H9 (cell line): ENCODE measurements at regions not wholly inside any gene's neighbourhood (a gene's known extent, or its start where the extent isn't known, plus 50 kb on each side); places are given as distances from the start of the nearest gene placed in this dataset.

Experiments used
- DNase-seq: peaks from one replicate; pipeline ENCODE4 v3.0.0-alpha.2; 2017
- H2AFZ ChIP-seq: one replicate; pipeline ENCODE4 v1.6.1; 2013; ENCODE audit warnings: mild to moderate bottlenecking, low read length, control low read depth, moderate library complexity
- H2AK5ac ChIP-seq: 2 replicates; pipeline ENCODE4 v1.6.1; 2013; ENCODE audit warnings: low read length, control low read depth, mixed read lengths; ENCODE audit not compliant: insufficient read length
- H2BK120ac ChIP-seq: one replicate; pipeline ENCODE4 v1.6.1; 2013; ENCODE audit warnings: low read depth, mild to moderate bottlenecking, low read length, control low read depth, inconsistent platforms; ENCODE audit not compliant: poor library complexity, severe bottlenecking
- H2BK12ac ChIP-seq: 2 replicates; pipeline ENCODE4 v1.6.1; 2013; ENCODE audit warnings: low read length, control low read depth, mixed read lengths, low read depth; ENCODE audit not compliant: insufficient read length
- H2BK15ac ChIP-seq: 2 replicates; pipeline ENCODE4 v1.6.1; 2013; ENCODE audit warnings: low read depth, low read length, control low read depth
- H2BK20ac ChIP-seq: one replicate; pipeline ENCODE4 v1.6.1; 2013; ENCODE audit warnings: low read depth, mild to moderate bottlenecking, low read length, control low read depth, inconsistent platforms; ENCODE audit not compliant: poor library complexity, severe bottlenecking
- H2BK5ac ChIP-seq: 2 replicates; pipeline ENCODE4 v1.6.1; 2013; ENCODE audit warnings: low read length, control low read depth, mixed read lengths; ENCODE audit not compliant: insufficient read length
- H3K14ac ChIP-seq: 2 replicates; pipeline ENCODE4 v1.6.1; 2013; ENCODE audit warnings: low read length, control low read depth; ENCODE audit not compliant: insufficient read depth
- H3K18ac ChIP-seq: 2 replicates; pipeline ENCODE4 v1.6.1; 2013; ENCODE audit warnings: low read depth, mild to moderate bottlenecking, mixed read lengths, low read length, control low read depth; ENCODE audit not compliant: insufficient read length
- H3K23ac ChIP-seq: 2 replicates; pipeline ENCODE4 v1.6.1; 2013; ENCODE audit warnings: low read length, control low read depth, mixed read lengths, low read depth; ENCODE audit not compliant: insufficient read length
- H3K23me2 ChIP-seq: 2 replicates; pipeline ENCODE4 v1.6.1; 2013; ENCODE audit warnings: low read depth, mild to moderate bottlenecking, mixed read lengths, low read length, control low read depth; ENCODE audit not compliant: insufficient read length, poor library complexity, severe bottlenecking
- H3K27ac ChIP-seq: 2 replicates; pipeline ENCODE4 v1.5.1; 2013; ENCODE audit warnings: low read length, control low read depth, mixed read lengths, low read depth; ENCODE audit not compliant: insufficient read length
- H3K27me3 ChIP-seq: 2 replicates; pipeline ENCODE4 v1.6.1; 2013; ENCODE audit warnings: low read length, control low read depth, inconsistent platforms; ENCODE audit not compliant: insufficient read depth
- H3K4ac ChIP-seq: 2 replicates; pipeline ENCODE4 v1.6.1; 2013; ENCODE audit warnings: low read depth, mild to moderate bottlenecking, control low read depth, inconsistent platforms, low read length, moderate library complexity
- H3K4me1 ChIP-seq: 2 replicates; pipeline ENCODE4 v1.6.1; 2013; ENCODE audit warnings: low read length, control low read depth, inconsistent platforms; ENCODE audit not compliant: insufficient read depth
- H3K4me2 ChIP-seq: 2 replicates; pipeline ENCODE4 v1.6.1; 2013; ENCODE audit warnings: low read length, control low read depth, mixed read lengths; ENCODE audit not compliant: insufficient read length, insufficient read depth
- H3K56ac ChIP-seq: 2 replicates; pipeline ENCODE4 v1.6.1; 2013; ENCODE audit warnings: low read depth, mild to moderate bottlenecking, mixed read lengths, low read length, control low read depth; ENCODE audit not compliant: insufficient read length
- H3K79me1 ChIP-seq: 2 replicates; pipeline ENCODE4 v1.6.1; 2013; ENCODE audit warnings: low read depth, mild to moderate bottlenecking, moderate library complexity, low read length, control low read depth, inconsistent platforms; ENCODE audit not compliant: insufficient read depth, poor library complexity, severe bottlenecking
- H3K79me2 ChIP-seq: 2 replicates; pipeline ENCODE4 v1.6.1; 2013; ENCODE audit warnings: low read length, control low read depth, inconsistent platforms; ENCODE audit not compliant: insufficient read depth
- H3K9ac ChIP-seq: 2 replicates; pipeline ENCODE4 v1.6.1; 2013; ENCODE audit warnings: low read length, control low read depth, mixed read lengths; ENCODE audit not compliant: insufficient read length; ENCODE audit errors: extremely low read depth
- H3K9me3 ChIP-seq: one replicate; pipeline ENCODE4 v1.6.1; 2013; ENCODE audit warnings: low read depth, low read length, inconsistent platforms; ENCODE audit not compliant: control insufficient read depth
- H3T11ph ChIP-seq: one replicate; pipeline ENCODE4 v1.6.1; 2013; ENCODE audit warnings: mild to moderate bottlenecking, low read length, control low read depth, inconsistent platforms
- H4K20me1 ChIP-seq: one replicate; pipeline ENCODE4 v1.6.1; 2013; ENCODE audit not compliant: control insufficient read depth, insufficient read length, insufficient read depth
- H4K5ac ChIP-seq: 2 replicates; pipeline ENCODE4 v1.6.1; 2013; ENCODE audit warnings: low read depth, mild to moderate bottlenecking, mixed read lengths, low read length, control low read depth; ENCODE audit not compliant: insufficient read length
- H4K8ac ChIP-seq: replicated peaks from 2 replicates; pipeline ENCODE4 v1.6.1; 2013; ENCODE audit warnings: low read length, control low read depth, mixed read lengths, low read depth; ENCODE audit not compliant: insufficient read length
- H4K91ac ChIP-seq: 2 replicates; pipeline ENCODE4 v1.6.1; 2013; ENCODE audit warnings: low read depth, mild to moderate bottlenecking, moderate library complexity, mixed read lengths, low read length, control low read depth; ENCODE audit not compliant: insufficient read length
- H3K27ac Mint-ChIP-seq, 3 experiments: 2 replicates in 2 of 3; 3 replicates in 1 of 3; pipeline ENCODE4 v1.8.0; 2020 to 2021; ENCODE audit warnings: mixed read lengths in 3 of 3, mild to moderate bottlenecking in 1 of 3, moderate library complexity in 1 of 3
- H3K27me3 Mint-ChIP-seq: 2 replicates; pipeline ENCODE4 v1.8.0; 2021; ENCODE audit warnings: low read depth, mild to moderate bottlenecking, moderate library complexity, mixed read lengths
- H3K36me3 Mint-ChIP-seq, 3 experiments: 2 replicates in 2 of 3; 3 replicates in 1 of 3; pipeline ENCODE4 v1.8.0; 2020 to 2021; ENCODE audit warnings: low read depth in 3 of 3, mixed read lengths in 3 of 3; ENCODE audit not compliant: insufficient read depth in 1 of 3
- H3K4me1 Mint-ChIP-seq, 2 experiments: 2 replicates each; pipeline ENCODE4 v1.8.0; 2020; ENCODE audit warnings: mixed read lengths in 2 of 2
- H3K4me3 Mint-ChIP-seq, 2 experiments: 2 replicates in 1 of 2; 3 replicates in 1 of 2; pipeline ENCODE4 v1.8.0; 2020 to 2021; ENCODE audit warnings: mild to moderate bottlenecking in 2 of 2, mixed read lengths in 2 of 2, moderate library complexity in 1 of 2
- H3K9me3 Mint-ChIP-seq, 2 experiments: 2 replicates in 1 of 2; 3 replicates in 1 of 2; pipeline ENCODE4 v1.8.0; 2020; ENCODE audit warnings: mild to moderate bottlenecking in 2 of 2, mixed read lengths in 2 of 2, moderate library complexity in 1 of 2
- WGBS: extraction: QIAGEN DNeasy Blood & Tissue Kit; methylation state at CpG from one replicate; pipeline ENCODE4 v1.1.7; 2013; ENCODE audit warnings: missing lambda C conversion rate, low lambda C conversion rate, mixed read lengths; ENCODE audit not compliant: insufficient read length; ENCODE audit errors: extremely low coverage; 5-methylcytosine and 5-hydroxymethylcytosine counted together
- TF ChIP-seq, protein P1 (sequence below): fragments of 200-600 bp; sonication (generic); conservative IDR thresholded peaks from 3 replicates; pipeline ENCODE4 v1.8.0; 2021; ENCODE audit warnings: antibody characterized with exemption, mild to moderate bottlenecking

- no peaks in the 10 kb centered on the region; the same call in 1 of the 2 replicates for H3K27me3 Mint-ChIP-seq
- Histone ChIP-seq H2BK120ac (no peak overlapping the region), H2AFZ (no peak overlapping the region), H4K5ac (no peak overlapping the region), H2AK5ac (no peak overlapping the region), H3K9ac (no peak overlapping the region), H3K27me3 (no peaks in the 10 kb centered on the region), H3K4ac (no peak overlapping the region), H4K20me1 (no peaks in the 10 kb centered on the region), H3K4me1 (peaks cover 15% of the 10 kb centered on the region; the same call in 1 of the 2 replicates), H3K4me2 (peak overlapping the region; percentile 15), H2BK5ac (no peak overlapping the region), H4K8ac (no peak overlapping the region), H3K56ac (no peak overlapping the region), H2BK20ac (no peak overlapping the region), H4K91ac (no peak overlapping the region), H3K9me3 (no peaks in the 10 kb centered on the region), H3K79me1 (no peaks in the 10 kb centered on the region), H2BK12ac (no peak overlapping the region), H3K27ac (no peak overlapping the region), H3K23me2 (no peaks in the 10 kb centered on the region), H3K23ac (no peak overlapping the region), H3K18ac (no peak overlapping the region), H3K14ac (no peak overlapping the region), H3K79me2 (no peaks in the 10 kb centered on the region), H2BK15ac (no peak overlapping the region), H3T11ph (no peak overlapping the region)
- H3K4me1 Mint-ChIP-seq = peaks cover 36% of the 10 kb centered on the region in 2 experiments
- no peak for DNase-seq
- no peak overlapping the region for H3K4me3 Mint-ChIP-seq
- WGBS = no CpG with 5 or more reads among the region's 8 CpGs
- peak overlapping the region in 2 of 3 experiments; percentile 8 to 21; a peak in 2 of 7 replicates for H3K27ac Mint-ChIP-seq
- peaks cover 0 to 2% of the 10 kb centered on the region in 2 experiments; a peak in 2 of 5 replicates for H3K9me3 Mint-ChIP-seq
- H3K36me3 Mint-ChIP-seq = peaks cover 0 to 3% (median 0%) of the 10 kb centered on the region in 3 experiments; a peak in 2 of 7 replicates
- TF ChIP-seq, protein P1, sequence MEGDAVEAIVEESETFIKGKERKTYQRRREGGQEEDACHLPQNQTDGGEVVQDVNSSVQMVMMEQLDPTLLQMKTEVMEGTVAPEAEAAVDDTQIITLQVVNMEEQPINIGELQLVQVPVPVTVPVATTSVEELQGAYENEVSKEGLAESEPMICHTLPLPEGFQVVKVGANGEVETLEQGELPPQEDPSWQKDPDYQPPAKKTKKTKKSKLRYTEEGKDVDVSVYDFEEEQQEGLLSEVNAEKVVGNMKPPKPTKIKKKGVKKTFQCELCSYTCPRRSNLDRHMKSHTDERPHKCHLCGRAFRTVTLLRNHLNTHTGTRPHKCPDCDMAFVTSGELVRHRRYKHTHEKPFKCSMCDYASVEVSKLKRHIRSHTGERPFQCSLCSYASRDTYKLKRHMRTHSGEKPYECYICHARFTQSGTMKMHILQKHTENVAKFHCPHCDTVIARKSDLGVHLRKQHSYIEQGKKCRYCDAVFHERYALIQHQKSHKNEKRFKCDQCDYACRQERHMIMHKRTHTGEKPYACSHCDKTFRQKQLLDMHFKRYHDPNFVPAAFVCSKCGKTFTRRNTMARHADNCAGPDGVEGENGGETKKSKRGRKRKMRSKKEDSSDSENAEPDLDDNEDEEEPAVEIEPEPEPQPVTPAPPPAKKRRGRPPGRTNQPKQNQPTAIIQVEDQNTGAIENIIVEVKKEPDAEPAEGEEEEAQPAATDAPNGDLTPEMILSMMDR = no peak
Observed at GRCh38 chr17:34140006-34140405, 115.1 kb upstream of the CCL2 start.
